Lung (tissue), 11 donors: ENCODE measurements at regions not wholly inside any gene's neighbourhood (a gene's known extent, or its start where the extent isn't known, plus 50 kb on each side); places are given as distances from the start of the nearest gene placed in this dataset.

Experiments
- ATAC-seq: fragments of 200-7000 bp; cut with Tn5 transposase; one replicate; pipeline ENCODE4 v1.9.1; 2020; ENCODE audit warnings: moderate number of reproducible peaks; ENCODE audit not compliant: insufficient read depth, low FRiP score
- DNase-seq, 3 donors: peaks; one replicate each; pipeline ENCODE4 v3.0.0-alpha.2; 2013 to 2017
- H3K27ac ChIP-seq, 2 donors: one replicate each; pipeline ENCODE4 v1.5.1; 2013; ENCODE audit warnings: mild to moderate bottlenecking in 2 of 2, moderate library complexity in 2 of 2, control low read depth in 1 of 2, inconsistent platforms in 1 of 2, low read depth in 1 of 2, low read length in 1 of 2
- H3K27me3 ChIP-seq, 3 donors: one replicate each; pipeline ENCODE4 v1.5.1; 2013; ENCODE audit warnings: low read length in 2 of 3; ENCODE audit not compliant: control insufficient read depth in 3 of 3, insufficient read depth in 3 of 3
- H3K36me3 ChIP-seq, 4 donors: one replicate each; pipeline ENCODE4 v1.5.1; 2013; ENCODE audit warnings: low read length in 4 of 4, mild to moderate bottlenecking in 1 of 4, moderate library complexity in 1 of 4; ENCODE audit not compliant: control insufficient read depth in 4 of 4, insufficient read depth in 4 of 4
- H3K4me1 ChIP-seq, 5 donors: one replicate each; pipeline ENCODE4 v1.5.1; 2013; ENCODE audit warnings: low read length in 5 of 5, mild to moderate bottlenecking in 2 of 5, moderate library complexity in 1 of 5; ENCODE audit not compliant: control insufficient read depth in 5 of 5, insufficient read depth in 5 of 5
- H3K4me3 ChIP-seq: one replicate; pipeline ENCODE4 v1.5.1; 2013; ENCODE audit warnings: mild to moderate bottlenecking, control low read depth, moderate library complexity
- H3K9ac ChIP-seq, 2 donors: one replicate each; pipeline ENCODE4 v1.5.1; 2013; ENCODE audit warnings: low read length in 2 of 2, control low read depth in 1 of 2; ENCODE audit not compliant: insufficient read depth in 1 of 2
- H3K9me3 ChIP-seq, 4 donors: one replicate each; pipeline ENCODE4 v1.5.1; 2013; ENCODE audit warnings: low read length in 3 of 4, mild to moderate bottlenecking in 1 of 4, moderate library complexity in 1 of 4; ENCODE audit not compliant: control insufficient read depth in 4 of 4, insufficient read depth in 3 of 4
- CTCF ChIP-seq: IDR thresholded peaks from 2 replicates; pipeline ENCODE4 v1.5.1; 2012; ENCODE audit warnings: mild to moderate bottlenecking; ENCODE audit errors: control extremely low read depth, extremely low read depth
- WGBS, 2 donors: extraction: QIAGEN DNeasy Blood & Tissue Kit; methylation state at CpG; one replicate each; pipeline ENCODE4 v1.1.7; 2013; 5-methylcytosine and 5-hydroxymethylcytosine counted together
- donor health status: control.
- donor health status: control.
- donor health status: Bipolar disorder and iron deficiency.
- donor health status: healthy.
- donor health status: DM: yes; HTN: yes; CAD: no.

- DNase-seq (peak in 1 of 3 donors; percentile 27), ATAC-seq (no peak)
- Histone ChIP-seq H3K4me3 (no peak overlapping the region), H3K36me3 (no peaks in the 10 kb centered on the region), H3K27me3 (no peaks in the 10 kb centered on the region), H3K9me3 (no peaks in the 10 kb centered on the region), H3K27ac (no peak overlapping the region), H3K9ac (no peak overlapping the region), H3K4me1 (peaks cover 0 to 3% (median 0%) of the 10 kb centered on the region in 5 donors)
- 80 to 87% methylated on average over 3 of the region's 3 CpGs for WGBS, 2 donors
- TF ChIP-seq CTCF = no peak
These were observed 2194.3 kb upstream of the CELF4 start for GRCh38 chr18:39759926-39760325.

- no peaks in the 10 kb centered on the region for H3K4me1 ChIP-seq
- H3K27me3 ChIP-seq = no peaks in the 10 kb centered on the region
- H3K4me3 ChIP-seq = no peak overlapping the region
- ATAC-seq (no peak), DNase-seq (no peak)
- peaks cover 0 to 4% (median 0%) of the 10 kb centered on the region in 4 donors for H3K36me3 ChIP-seq
- H3K9me3 ChIP-seq = peaks cover 0 to 6% (median 0%) of the 10 kb centered on the region in 4 donors
- no peak overlapping the region for H3K9ac ChIP-seq
- TF ChIP-seq CTCF = no peak
- 84 to 86% methylated on average over 4 of the region's 4 CpGs for WGBS, 2 donors
- no peak overlapping the region for H3K27ac ChIP-seq
These were observed 2187.6 kb upstream of the CELF4 start for GRCh38 chr18:39753178-39753577.

DNA sequence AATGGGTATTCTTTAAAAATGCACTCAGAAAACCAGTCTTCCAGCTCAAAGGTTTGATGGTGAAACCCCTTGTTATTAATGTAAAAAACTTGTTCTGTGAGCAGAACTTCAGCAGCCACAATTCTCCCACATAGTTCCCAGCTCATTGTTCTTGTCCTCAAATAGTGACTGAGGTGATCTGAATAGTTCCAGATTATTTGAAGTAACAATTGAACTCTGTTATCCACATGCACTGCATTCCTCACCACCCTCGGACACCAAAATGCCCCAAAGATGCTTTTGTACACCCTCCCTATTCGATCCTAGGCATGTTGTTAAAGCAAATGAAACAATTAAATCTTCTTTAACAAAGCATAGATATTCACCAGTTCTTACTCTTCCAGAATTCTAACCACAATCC lies 2186.8 kb upstream of the CELF4 start:
- no peak for ATAC-seq
- Histone ChIP-seq H3K9ac (no peak overlapping the region), H3K27me3 (no peaks in the 10 kb centered on the region), H3K4me3 (no peak overlapping the region), H3K27ac (no peak overlapping the region), H3K9me3 (peaks cover 0 to 6% (median 0%) of the 10 kb centered on the region in 4 donors), H3K4me1 (no peaks in the 10 kb centered on the region), H3K36me3 (peaks cover 0 to 4% (median 0%) of the 10 kb centered on the region in 4 donors)
- no peak for DNase-seq
- 42 to 64% methylated on average over 2 of the region's 2 CpGs for WGBS, 2 donors
- no peak for TF ChIP-seq CTCF

DNA sequence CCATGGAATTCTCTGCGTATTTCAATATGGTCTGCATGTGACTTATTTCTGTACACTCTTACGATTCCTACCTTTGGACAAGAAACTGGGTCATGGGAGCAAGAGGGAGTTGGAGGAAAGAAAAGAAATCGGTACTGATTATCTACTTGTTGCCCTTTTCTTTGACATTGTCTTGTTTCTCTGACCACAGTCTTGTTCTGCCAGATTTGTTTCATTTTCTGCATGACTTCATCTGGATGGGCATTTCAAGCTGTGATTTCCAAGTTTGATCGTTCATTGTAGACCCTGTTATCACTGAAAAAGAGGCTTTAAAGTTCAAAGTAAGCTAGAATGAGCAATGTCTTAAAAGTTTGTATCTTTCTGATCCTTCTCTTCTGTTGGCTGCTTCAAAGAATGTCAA lies 2186.3 kb upstream of the CELF4 start:
- no peaks in the 10 kb centered on the region for H3K27me3 ChIP-seq
- H3K4me3 ChIP-seq = no peak overlapping the region
- no peak overlapping the region for H3K27ac ChIP-seq
- no peaks in the 10 kb centered on the region for H3K4me1 ChIP-seq
- H3K36me3 ChIP-seq = peaks cover 0 to 4% (median 0%) of the 10 kb centered on the region in 4 donors
- no peak for TF ChIP-seq CTCF
- peaks cover 0 to 6% (median 0%) of the 10 kb centered on the region in 4 donors for H3K9me3 ChIP-seq
- no peak overlapping the region for H3K9ac ChIP-seq
- ATAC-seq (no peak), DNase-seq (no peak)
- 89 to 92% methylated on average over 4 of the region's 4 CpGs for WGBS, 2 donors
